ENCODE measurements at regions not wholly inside any gene's neighbourhood (a gene's known extent, or its start where the extent isn't known, plus 50 kb on each side); places are given as distances from the start of the nearest gene placed in this dataset.
"Not testable (repeated sequence)": the region's sequence is repeated elsewhere in the genome, so short reads cannot be mapped to it uniquely, and the experiment has no call there.

GRCh38 chr10:27344568-27345454 lies 104.2 kb upstream of the ACBD5 start:
- TF ChIP-seq, protein P1, sequence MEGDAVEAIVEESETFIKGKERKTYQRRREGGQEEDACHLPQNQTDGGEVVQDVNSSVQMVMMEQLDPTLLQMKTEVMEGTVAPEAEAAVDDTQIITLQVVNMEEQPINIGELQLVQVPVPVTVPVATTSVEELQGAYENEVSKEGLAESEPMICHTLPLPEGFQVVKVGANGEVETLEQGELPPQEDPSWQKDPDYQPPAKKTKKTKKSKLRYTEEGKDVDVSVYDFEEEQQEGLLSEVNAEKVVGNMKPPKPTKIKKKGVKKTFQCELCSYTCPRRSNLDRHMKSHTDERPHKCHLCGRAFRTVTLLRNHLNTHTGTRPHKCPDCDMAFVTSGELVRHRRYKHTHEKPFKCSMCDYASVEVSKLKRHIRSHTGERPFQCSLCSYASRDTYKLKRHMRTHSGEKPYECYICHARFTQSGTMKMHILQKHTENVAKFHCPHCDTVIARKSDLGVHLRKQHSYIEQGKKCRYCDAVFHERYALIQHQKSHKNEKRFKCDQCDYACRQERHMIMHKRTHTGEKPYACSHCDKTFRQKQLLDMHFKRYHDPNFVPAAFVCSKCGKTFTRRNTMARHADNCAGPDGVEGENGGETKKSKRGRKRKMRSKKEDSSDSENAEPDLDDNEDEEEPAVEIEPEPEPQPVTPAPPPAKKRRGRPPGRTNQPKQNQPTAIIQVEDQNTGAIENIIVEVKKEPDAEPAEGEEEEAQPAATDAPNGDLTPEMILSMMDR (conservative IDR thresholded peaks at IDR 0.05) = no peak
- H3K27ac ChIP-seq = no peak overlapping the region

- TF ChIP-seq, protein P1 (conservative IDR thresholded peaks at IDR 0.05) = no peak
- peak overlapping the region; percentile 16; the same call in 1 of the 2 replicates for H3K27ac ChIP-seq
Measured at GRCh38 chr10:27341001-27341400, 100.4 kb upstream of the ACBD5 start.

DNA sequence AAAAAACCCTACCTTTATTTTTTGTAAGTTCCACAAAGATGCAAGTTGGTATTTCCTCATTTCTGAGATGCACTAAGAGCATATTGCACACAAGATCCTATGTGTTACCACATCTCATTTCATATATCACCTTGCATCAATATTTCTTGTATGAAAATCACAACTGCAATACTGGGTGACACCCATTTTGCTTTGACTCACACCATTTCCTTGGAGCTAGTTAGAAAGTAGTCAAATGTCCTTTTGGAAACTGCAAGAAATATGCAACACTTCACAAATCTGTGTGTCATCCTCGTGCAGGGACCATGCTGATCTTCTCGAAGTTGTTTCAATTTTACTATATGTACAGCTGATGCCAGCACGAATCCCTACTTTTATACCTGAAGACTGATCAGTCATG lies 94.6 kb upstream of the ACBD5 start:
- H3K27ac ChIP-seq = not testable (repeated sequence)

- no peak overlapping the region for H3K27ac ChIP-seq
- TF ChIP-seq, protein P1 (conservative IDR thresholded peaks at IDR 0.05) = no peak
Measured at GRCh38 chr10:27330074-27330473, 89.5 kb upstream of the ACBD5 start.

GRCh38 chr10:27328946-27329345 lies 88.3 kb upstream of the ACBD5 start:
- no peak overlapping the region for H3K27ac ChIP-seq
- TF ChIP-seq, protein P1 (conservative IDR thresholded peaks at IDR 0.05) = no peak

GRCh38 chr10:27326748-27327147 lies 86.2 kb upstream of the ACBD5 start:
- not testable (repeated sequence) for H3K27ac ChIP-seq

GRCh38 chr10:27319752-27320431 lies 79.3 kb upstream of the ACBD5 start:
- H3K27ac ChIP-seq = no peak overlapping the region
- TF ChIP-seq, protein P1 (conservative IDR thresholded peaks at IDR 0.05) = no peak

- H3K27ac ChIP-seq = not testable (repeated sequence)
Measured at GRCh38 chr10:27319139-27319538, 78.5 kb upstream of the ACBD5 start.

- not testable (repeated sequence) for H3K27ac ChIP-seq
Measured at GRCh38 chr10:27315082-27315481, 74.5 kb upstream of the ACBD5 start.

DNA sequence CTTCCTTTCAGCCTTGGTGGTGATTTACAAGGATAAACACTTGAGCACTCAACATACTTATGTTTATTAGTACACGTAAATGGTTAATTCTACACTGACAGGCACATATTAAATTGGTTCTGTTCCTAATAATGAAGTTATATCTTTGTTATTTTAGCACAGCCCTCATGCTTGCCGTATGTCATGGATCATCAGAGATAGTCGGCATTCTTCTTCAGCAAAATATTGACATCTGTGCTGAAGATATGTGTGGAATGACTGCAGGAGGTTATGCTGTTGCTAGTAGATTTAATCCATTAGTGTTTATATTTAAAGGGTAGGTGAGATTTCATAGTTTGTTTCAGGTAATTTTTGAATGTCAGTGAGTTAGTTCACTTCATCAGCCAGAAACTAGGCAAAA lies 73.0 kb upstream of the ACBD5 start:
- H3K27ac ChIP-seq = not testable (repeated sequence)

Data from VCaP (cell line).